H1 (cell line): ENCODE measurements at regions not wholly inside any gene's neighbourhood (a gene's known extent, or its start where the extent isn't known, plus 50 kb on each side); places are given as distances from the start of the nearest gene placed in this dataset.

Source experiments
- CTCF ChIA-PET: fragments of 300-600 bp; sonication (Branson Sonifier 250); formaldehyde crosslinking; loops from one replicate; lab custom pipeline; 2021; ENCODE audit not compliant: partially characterized antibody; lab: Charles Lee
- POLR2A ChIA-PET: fragments of 300-600 bp; sonication (Branson Sonifier 250); formaldehyde crosslinking; loops from one replicate; lab custom pipeline; 2021; ENCODE audit warnings: inconsistent platforms; ENCODE audit not compliant: partially characterized antibody; lab: Charles Lee
- DNase-seq, 2 experiments: peaks; one replicate each; pipeline versions ENCODE4 v3.0.0 to v3.0.0-alpha.2; 2010 to 2022; ENCODE audit warnings: low spot score in 2 of 2, low read depth in 1 of 2, mixed read lengths in 1 of 2
- FAIRE-seq: peaks from 2 replicates; lab custom pipeline; 2011; peaks lifted over from hg19 to GRCh38; lab: Jason Lieb, UNC
- H2AFZ ChIP-seq: 2 replicates; pipeline ENCODE4 v1.8.1; 2012; ENCODE audit warnings: low read length, inconsistent platforms
- H2AK5ac ChIP-seq: 2 replicates; pipeline ENCODE4 v1.6.1; 2013; ENCODE audit warnings: low read depth, low read length
- H2BK120ac ChIP-seq: replicated peaks from 2 replicates; pipeline ENCODE3; 2013; ENCODE audit warnings: low read depth, low read length, inconsistent platforms
- H2BK12ac ChIP-seq: 2 replicates; pipeline ENCODE4 v1.6.1; 2013; ENCODE audit warnings: low read depth, low read length
- H2BK15ac ChIP-seq: 2 replicates; pipeline ENCODE4 v1.6.1; 2013; ENCODE audit warnings: low read length
- H2BK20ac ChIP-seq: 2 replicates; pipeline ENCODE4 v1.6.1; 2013; ENCODE audit warnings: low read length
- H2BK5ac ChIP-seq: 2 replicates; pipeline ENCODE4 v1.6.1; 2013; ENCODE audit warnings: low read depth, low read length
- H3K14ac ChIP-seq: 2 replicates; pipeline ENCODE4 v1.6.1; 2013; ENCODE audit warnings: inconsistent platforms; ENCODE audit not compliant: insufficient read length
- H3K18ac ChIP-seq: 2 replicates; pipeline ENCODE4 v1.6.1; 2013; ENCODE audit warnings: low read length; ENCODE audit errors: extremely low read depth
- H3K23ac ChIP-seq: 2 replicates; pipeline ENCODE4 v1.6.1; 2013; ENCODE audit warnings: inconsistent platforms; ENCODE audit not compliant: insufficient read length
- H3K23me2 ChIP-seq: 2 replicates; pipeline ENCODE4 v1.6.1; 2013; ENCODE audit warnings: low read depth, low read length
- H3K27ac ChIP-seq: 2 replicates; pipeline ENCODE4 v1.6.1; 2011; ENCODE audit warnings: low read depth, low read length, inconsistent platforms
- H3K27me3 ChIP-seq, 4 experiments: replicated peaks in 1 of 4; 1 replicate in 1 of 4; 2 replicates in 3 of 4; pipeline versions ENCODE4 v1.6.1 to v1.8.1; 2011 to 2013; ENCODE audit warnings: low read length in 3 of 4, mild to moderate bottlenecking in 3 of 4, inconsistent platforms in 2 of 4, mixed read lengths in 2 of 4, moderate library complexity in 1 of 4; ENCODE audit not compliant: control insufficient read depth in 3 of 4, insufficient read depth in 3 of 4; ENCODE audit errors: extremely low read depth in 1 of 4
- H3K36me3 ChIP-seq, 4 experiments: 2 replicates each; pipeline versions ENCODE4 v1.6.1 to v1.8.1; 2011 to 2013; ENCODE audit warnings: mild to moderate bottlenecking in 4 of 4, low read length in 3 of 4, moderate library complexity in 2 of 4, control low read depth in 1 of 4, inconsistent platforms in 1 of 4; ENCODE audit not compliant: insufficient read depth in 4 of 4, control insufficient read depth in 2 of 4
- H3K4ac ChIP-seq: replicated peaks from 2 replicates; pipeline ENCODE3; 2013; ENCODE audit warnings: low read length, low read depth, mixed read lengths, inconsistent platforms; ENCODE audit not compliant: insufficient read length
- H3K4me1 ChIP-seq, 4 experiments: replicated peaks in 1 of 4; 1 replicate in 1 of 4; 2 replicates in 3 of 4; pipeline versions ENCODE4 v1.6.1 to v1.8.1; 2011 to 2013; ENCODE audit warnings: low read length in 3 of 4, inconsistent platforms in 2 of 4, mixed read lengths in 1 of 4; ENCODE audit not compliant: insufficient read depth in 4 of 4, control insufficient read depth in 3 of 4
- H3K4me2 ChIP-seq, 2 experiments: 2 replicates each; pipeline versions ENCODE4 v1.6.1 to v1.8.1; 2011 to 2013; ENCODE audit warnings: low read depth in 2 of 2, low read length in 2 of 2, control low read depth in 1 of 2, inconsistent platforms in 1 of 2, mild to moderate bottlenecking in 1 of 2; ENCODE audit not compliant: insufficient read depth in 1 of 2
- H3K4me3 ChIP-seq, 4 experiments: fragments of 200-600, 300-600 bp in 1 of 4; sonication (generic), shearing (Covaris generic), sonication (Bioruptor Twin) in 1 of 4; 2 replicates each; pipeline versions ENCODE4 v1.5.1 to v1.8.1; 2011 to 2016; ENCODE audit warnings: low read length in 4 of 4, low read depth in 3 of 4, control low read depth in 2 of 4, inconsistent platforms in 2 of 4, mild to moderate bottlenecking in 2 of 4, mixed read lengths in 1 of 4, moderate library complexity in 1 of 4; ENCODE audit not compliant: insufficient read depth in 2 of 4; ENCODE audit errors: extremely low read depth in 1 of 4
- H3K56ac ChIP-seq: replicated peaks from 2 replicates; pipeline ENCODE3; 2013; ENCODE audit warnings: low read depth, mild to moderate bottlenecking, mixed read lengths, low read length, inconsistent platforms; ENCODE audit not compliant: insufficient read length
- H3K79me1 ChIP-seq: 2 replicates; pipeline ENCODE4 v1.6.1; 2013; ENCODE audit warnings: low read depth, low read length, control low read depth
- H3K79me2 ChIP-seq, 2 experiments: 2 replicates each; pipeline versions ENCODE4 v1.6.1 to v1.8.1; 2012 to 2013; ENCODE audit warnings: low read length in 2 of 2, mild to moderate bottlenecking in 2 of 2, inconsistent platforms in 1 of 2; ENCODE audit not compliant: insufficient read depth in 2 of 2, control insufficient read depth in 1 of 2
- H3K9ac ChIP-seq, 4 experiments: replicated peaks in 1 of 4; 1 replicate in 1 of 4; 2 replicates in 3 of 4; pipeline versions ENCODE4 v1.6.1 to v1.8.1; 2011 to 2013; ENCODE audit warnings: low read depth in 3 of 4, low read length in 3 of 4, control low read depth in 2 of 4, mild to moderate bottlenecking in 2 of 4, moderate library complexity in 2 of 4, inconsistent platforms in 1 of 4; ENCODE audit errors: extremely low read depth in 1 of 4
- H3K9me3 ChIP-seq, 2 experiments: 2 replicates each; pipeline versions ENCODE4 v1.6.1 to v1.8.1; 2012 to 2013; ENCODE audit warnings: mild to moderate bottlenecking in 2 of 2, moderate library complexity in 2 of 2, control low read depth in 1 of 2, inconsistent platforms in 1 of 2, low read depth in 1 of 2, low read length in 1 of 2, mixed read lengths in 1 of 2; ENCODE audit not compliant: insufficient read depth in 2 of 2
- H4K20me1 ChIP-seq, 2 experiments: replicated peaks in 1 of 2; 2 replicates each; pipeline versions ENCODE3 to v1.8.1; 2011 to 2013; ENCODE audit warnings: inconsistent platforms in 2 of 2, low read length in 2 of 2, mild to moderate bottlenecking in 1 of 2; ENCODE audit not compliant: insufficient read depth in 2 of 2, control insufficient read depth in 1 of 2
- H4K5ac ChIP-seq: 2 replicates; pipeline ENCODE4 v1.6.1; 2013; ENCODE audit warnings: low read length, low read depth, mixed read lengths, inconsistent platforms; ENCODE audit not compliant: insufficient read length
- H4K8ac ChIP-seq: 2 replicates; pipeline ENCODE4 v1.8.0; 2013; ENCODE audit warnings: mild to moderate bottlenecking, moderate library complexity, low read length, inconsistent platforms; ENCODE audit not compliant: insufficient read depth; ENCODE audit errors: extremely low read depth
- H4K91ac ChIP-seq: replicated peaks from 2 replicates; pipeline ENCODE3; 2013; ENCODE audit warnings: low read length, mixed read lengths, inconsistent platforms; ENCODE audit not compliant: insufficient read length
- CBX8 ChIP-seq: fragments of 300-800, 300-1000 bp; sonication (generic); IDR thresholded peaks from 2 replicates; pipeline ENCODE4 v1.7.1; 2016; ENCODE audit warnings: low read depth, low read length, borderline replicate concordance
- ZNF274 ChIP-seq: IDR thresholded peaks from 2 replicates; pipeline ENCODE4 v1.7.0; 2012; ENCODE audit warnings: low read length, borderline replicate concordance; ENCODE audit errors: extremely low read depth
- WGBS, 2 experiments: shearing (Covaris generic) in 1 of 2; methylation state at CpG; one replicate each; pipeline versions ENCODE4 v1.1.6 to v1.1.7; 2013 to 2015; ENCODE audit warnings: low lambda C conversion rate in 2 of 2, mixed read lengths in 2 of 2, inconsistent platforms in 1 of 2, low coverage in 1 of 2, missing lambda C conversion rate in 1 of 2; ENCODE audit not compliant: insufficient replicate concordance in 2 of 2, insufficient coverage in 1 of 2, insufficient read length in 1 of 2; ENCODE audit errors: extremely low coverage in 1 of 2, missing lambda C conversion rate in 1 of 2; 5-methylcytosine and 5-hydroxymethylcytosine counted together

DNA sequence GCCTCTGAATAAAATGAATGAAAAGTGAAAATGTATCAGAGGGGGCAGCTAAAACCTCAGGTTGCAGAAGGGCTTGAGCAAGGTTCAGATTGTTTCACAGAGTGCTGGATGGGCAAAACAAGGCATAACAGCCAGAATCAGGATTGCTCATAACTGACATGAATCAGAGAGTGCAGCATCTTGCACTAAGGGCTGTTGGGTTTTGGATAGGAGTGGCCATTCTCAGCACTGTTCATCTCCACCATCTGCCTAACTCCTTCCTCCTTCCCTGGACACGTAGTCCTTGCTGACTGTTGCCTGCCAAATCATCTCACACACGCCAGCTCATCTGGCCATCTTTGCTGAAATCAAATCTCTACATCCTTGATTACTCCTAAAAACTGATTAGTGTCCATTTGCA lies 75.3 kb upstream of the C1QTNF7 start:
- no peaks in the 10 kb centered on the region for H3K79me1 ChIP-seq
- H3K4ac ChIP-seq: no peak overlapping the region
- no peak overlapping the region for H2BK5ac ChIP-seq
- FAIRE-seq (no peak), DNase-seq (no peak)
- no peak overlapping the region for H2AFZ ChIP-seq
- H2BK12ac ChIP-seq: no peak overlapping the region
- no peak overlapping the region for H3K18ac ChIP-seq
- TF ChIP-seq CBX8 (no peak), ZNF274 (no peak)
- H2AK5ac ChIP-seq: no peak overlapping the region
- no peaks in the 10 kb centered on the region for H4K20me1 ChIP-seq
- no peaks in the 10 kb centered on the region for H3K9me3 ChIP-seq
- no peaks in the 10 kb centered on the region for H3K27me3 ChIP-seq
- H2BK120ac ChIP-seq: no peak overlapping the region
- no peak overlapping the region for H2BK20ac ChIP-seq
- H3K4me2 ChIP-seq: no peak overlapping the region
- H3K9ac ChIP-seq: no peak overlapping the region
- H3K4me3 ChIP-seq: no peak overlapping the region
- no peaks in the 10 kb centered on the region for H3K23me2 ChIP-seq
- no peak overlapping the region for H3K56ac ChIP-seq
- H4K8ac ChIP-seq: no peak overlapping the region
- WGBS, 2 experiments: 97% methylated on average over 2 of the region's 2 CpGs; no CpG with 5 or more reads in 1 of the 2 experiments
- no peak overlapping the region for H3K27ac ChIP-seq
- no peaks in the 10 kb centered on the region for H3K79me2 ChIP-seq
- no peak overlapping the region for H3K23ac ChIP-seq
- H3K4me1 ChIP-seq: peaks cover 0 to 3% (median 0%) of the 10 kb centered on the region in 4 experiments; a peak in 1 of 7 replicates
- H3K14ac ChIP-seq: no peak overlapping the region
- no peak overlapping the region for H2BK15ac ChIP-seq
- H4K91ac ChIP-seq: no peak overlapping the region
- ChIA-PET CTCF (interaction anchor here (1.0 to 1.2 kb wide), 2 partner anchors 8 to 17 kb away, joined by 3 read pairs; no protein-coding TSS in a partner anchor), POLR2A (no interaction called here)
- H3K36me3 ChIP-seq: no peaks in the 10 kb centered on the region
- no peak overlapping the region for H4K5ac ChIP-seq
